ENCODE measurements at regions not wholly inside any gene's neighbourhood (a gene's known extent, or its start where the extent isn't known, plus 50 kb on each side); places are given as distances from the start of the nearest gene placed in this dataset.

DNA sequence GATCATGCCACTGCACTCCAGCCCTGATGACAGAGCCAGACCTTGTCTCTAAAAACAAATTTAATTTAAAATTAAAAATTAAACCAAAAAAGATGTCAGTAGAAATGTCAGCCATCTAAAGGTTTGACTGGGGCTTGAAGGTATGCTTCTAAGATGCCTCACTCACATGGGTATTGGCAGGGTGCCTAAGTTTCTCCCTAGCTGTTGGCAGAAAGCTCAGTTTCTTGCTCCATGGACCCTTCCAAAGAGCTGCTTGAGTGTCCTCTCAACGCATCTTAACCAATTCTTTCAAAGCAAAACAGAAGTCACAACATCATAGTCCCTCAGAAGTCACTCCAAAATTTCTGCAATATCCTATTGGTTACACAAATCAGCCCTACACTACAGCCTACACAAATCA lies 231.0 kb upstream of the ADGRL2 start:
- no peaks in the 10 kb centered on the region for H3K27me3 ChIP-seq (ENCODE audit: control insufficient read depth in 1 of 2, insufficient read depth in 2 of 2, low read length in 2 of 2)
- H3K27ac Mint-ChIP-seq, result no peak overlapping the region
- H3K9me3 Mint-ChIP-seq, result no peaks in the 10 kb centered on the region
- POLR2A ChIA-PET, result no interaction called here
- CTCF ChIA-PET, result no interaction called here
- ATAC-seq (ENCODE audit: poor library complexity) (no peak), DNase-seq (no peak)
- H3K4me3 Mint-ChIP-seq, result no peak overlapping the region
- no peaks in the 10 kb centered on the region for H3K4me1 Mint-ChIP-seq (ENCODE audit: low read depth)
- TF ChIP-seq, protein P1, sequence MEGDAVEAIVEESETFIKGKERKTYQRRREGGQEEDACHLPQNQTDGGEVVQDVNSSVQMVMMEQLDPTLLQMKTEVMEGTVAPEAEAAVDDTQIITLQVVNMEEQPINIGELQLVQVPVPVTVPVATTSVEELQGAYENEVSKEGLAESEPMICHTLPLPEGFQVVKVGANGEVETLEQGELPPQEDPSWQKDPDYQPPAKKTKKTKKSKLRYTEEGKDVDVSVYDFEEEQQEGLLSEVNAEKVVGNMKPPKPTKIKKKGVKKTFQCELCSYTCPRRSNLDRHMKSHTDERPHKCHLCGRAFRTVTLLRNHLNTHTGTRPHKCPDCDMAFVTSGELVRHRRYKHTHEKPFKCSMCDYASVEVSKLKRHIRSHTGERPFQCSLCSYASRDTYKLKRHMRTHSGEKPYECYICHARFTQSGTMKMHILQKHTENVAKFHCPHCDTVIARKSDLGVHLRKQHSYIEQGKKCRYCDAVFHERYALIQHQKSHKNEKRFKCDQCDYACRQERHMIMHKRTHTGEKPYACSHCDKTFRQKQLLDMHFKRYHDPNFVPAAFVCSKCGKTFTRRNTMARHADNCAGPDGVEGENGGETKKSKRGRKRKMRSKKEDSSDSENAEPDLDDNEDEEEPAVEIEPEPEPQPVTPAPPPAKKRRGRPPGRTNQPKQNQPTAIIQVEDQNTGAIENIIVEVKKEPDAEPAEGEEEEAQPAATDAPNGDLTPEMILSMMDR (IDR thresholded peaks at IDR 0.05), result no peak
- H3K27me3 Mint-ChIP-seq, result no peaks in the 10 kb centered on the region
- no peaks in the 10 kb centered on the region for H3K4me1 ChIP-seq (ENCODE audit: insufficient read depth, low read length)
- H3K27ac ChIP-seq (ENCODE audit: low read depth in 1 of 2, low read length in 2 of 2), result no peak overlapping the region
- no peak overlapping the region for H3K4me3 ChIP-seq (ENCODE audit: low read length)
- no peaks in the 10 kb centered on the region for H3K36me3 ChIP-seq (ENCODE audit: insufficient read depth, low read length)
- no peaks in the 10 kb centered on the region for H3K9me3 ChIP-seq (ENCODE audit: control insufficient read depth in 1 of 2, insufficient read depth in 1 of 2, low read length in 2 of 2)
- intact Hi-C loops (cut with DNase I, micrococcal nuclease), result no loop called here
- no peaks in the 10 kb centered on the region for H3K36me3 Mint-ChIP-seq (ENCODE audit: low read depth)

DNA sequence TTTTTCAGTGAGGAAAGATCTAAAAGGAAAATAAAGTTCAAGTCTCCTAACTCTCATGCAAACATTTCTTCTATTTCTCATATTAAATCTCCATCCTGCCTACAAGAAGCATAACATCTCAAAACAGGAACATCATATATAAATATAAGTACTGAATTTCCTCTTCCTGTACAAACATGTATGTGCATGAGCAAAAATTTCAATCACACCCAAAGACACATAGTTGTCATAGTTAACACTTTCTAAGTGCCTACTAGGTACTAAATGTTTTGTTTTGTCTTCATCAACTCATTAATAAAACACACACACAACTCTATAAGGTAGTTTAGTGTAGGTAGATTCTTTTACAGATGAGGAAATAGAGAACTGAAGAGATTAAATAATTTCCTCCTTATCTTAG lies 237.1 kb upstream of the ADGRL2 start:
- intact Hi-C loops (cut with DNase I, micrococcal nuclease), result no loop called here
- Mint-ChIP-seq H3K9me3 (no peaks in the 10 kb centered on the region), H3K27ac (no peak overlapping the region), H3K4me3 (no peak overlapping the region), H3K36me3 (ENCODE audit: low read depth) (no peaks in the 10 kb centered on the region), H3K4me1 (ENCODE audit: low read depth) (no peaks in the 10 kb centered on the region), H3K27me3 (no peaks in the 10 kb centered on the region)
- Histone ChIP-seq H3K9me3 (ENCODE audit: control insufficient read depth in 1 of 2, insufficient read depth in 1 of 2, low read length in 2 of 2) (peaks cover 0 to 4% of the 10 kb centered on the region in 2 experiments), H3K4me3 (ENCODE audit: low read length) (no peak overlapping the region), H3K4me1 (ENCODE audit: insufficient read depth, low read length) (no peaks in the 10 kb centered on the region), H3K27ac (ENCODE audit: low read depth in 1 of 2, low read length in 2 of 2) (no peak overlapping the region), H3K36me3 (ENCODE audit: insufficient read depth, low read length) (no peaks in the 10 kb centered on the region), H3K27me3 (ENCODE audit: control insufficient read depth in 1 of 2, insufficient read depth in 2 of 2, low read length in 2 of 2) (no peaks in the 10 kb centered on the region)
- TF ChIP-seq, protein P1 (IDR thresholded peaks at IDR 0.05), result no peak
- CTCF ChIA-PET, result no interaction called here
- ATAC-seq (ENCODE audit: poor library complexity) (no peak), DNase-seq (no peak)
- POLR2A ChIA-PET, result no interaction called here

DNA sequence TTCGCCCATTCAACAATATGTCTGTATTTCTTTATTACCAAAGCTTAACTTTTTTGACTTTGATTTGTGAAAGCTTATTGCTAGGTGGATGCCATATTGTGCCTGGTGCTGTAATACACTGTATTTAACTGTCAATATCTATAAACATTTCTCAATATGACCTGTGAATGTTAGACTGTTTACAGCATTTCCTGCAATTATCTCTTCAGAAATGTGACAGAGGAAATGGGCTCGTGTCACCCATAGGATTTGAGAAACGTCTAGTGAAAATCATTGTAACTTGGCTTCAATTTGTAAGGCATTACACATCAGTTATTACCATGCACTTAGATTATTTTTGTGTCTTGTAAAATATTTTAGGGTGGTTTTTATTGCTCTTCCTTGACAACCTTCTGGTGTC lies 237.8 kb upstream of the ADGRL2 start:
- Histone ChIP-seq H3K4me1 (ENCODE audit: insufficient read depth, low read length) (no peaks in the 10 kb centered on the region), H3K36me3 (ENCODE audit: insufficient read depth, low read length) (no peaks in the 10 kb centered on the region), H3K27me3 (ENCODE audit: control insufficient read depth in 1 of 2, insufficient read depth in 2 of 2, low read length in 2 of 2) (no peaks in the 10 kb centered on the region), H3K27ac (ENCODE audit: low read depth in 1 of 2, low read length in 2 of 2) (no peak overlapping the region), H3K4me3 (ENCODE audit: low read length) (no peak overlapping the region), H3K9me3 (ENCODE audit: control insufficient read depth in 1 of 2, insufficient read depth in 1 of 2, low read length in 2 of 2) (peaks cover 0 to 4% of the 10 kb centered on the region in 2 experiments)
- POLR2A ChIA-PET, result no interaction called here
- CTCF ChIA-PET, result no interaction called here
- Mint-ChIP-seq H3K27ac (no peak overlapping the region), H3K4me1 (ENCODE audit: low read depth) (no peaks in the 10 kb centered on the region), H3K4me3 (no peak overlapping the region), H3K36me3 (ENCODE audit: low read depth) (no peaks in the 10 kb centered on the region), H3K9me3 (no peaks in the 10 kb centered on the region), H3K27me3 (no peaks in the 10 kb centered on the region)
- intact Hi-C loops (cut with DNase I, micrococcal nuclease), result no loop called here
- no peak for ATAC-seq (ENCODE audit: poor library complexity)
- TF ChIP-seq, protein P1 (IDR thresholded peaks at IDR 0.05), result no peak
- no peak for DNase-seq
